ENCODE measurements at regions not wholly inside any gene's neighbourhood (a gene's known extent, or its start where the extent isn't known, plus 50 kb on each side); places are given as distances from the start of the nearest gene placed in this dataset.

- no peaks in the 10 kb centered on the region for H3K27me3 Mint-ChIP-seq
- no peaks in the 10 kb centered on the region for H3K36me3 Mint-ChIP-seq
- H3K4me1 Mint-ChIP-seq = no peaks in the 10 kb centered on the region
- no peak overlapping the region for H3K4me3 Mint-ChIP-seq
- H3K27ac Mint-ChIP-seq = no peak overlapping the region
- H3K9me3 Mint-ChIP-seq = no peaks in the 10 kb centered on the region
Observed at GRCh38 chrX:34223574-34223973, 91.5 kb upstream of the FAM47A start.

DNA sequence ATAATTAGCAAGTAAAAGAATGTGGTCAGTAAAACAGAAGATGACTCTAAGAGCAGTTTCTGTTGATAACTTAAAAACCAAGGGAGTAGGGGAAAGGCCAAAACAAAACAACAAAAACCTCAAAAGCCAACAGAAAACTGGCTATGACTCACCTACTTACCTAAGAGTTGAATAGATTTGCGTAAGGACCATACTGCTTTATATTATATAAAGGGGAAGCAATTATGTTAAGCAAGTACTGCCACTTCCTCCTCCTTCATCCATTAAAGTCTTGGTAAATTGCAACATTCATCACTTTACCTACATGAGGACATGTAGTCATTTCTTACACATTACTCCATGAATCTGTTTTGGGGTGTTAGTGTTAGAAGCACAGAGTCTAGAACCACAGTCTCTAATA, 85.9 kb upstream of the FAM47A start:
- Mint-ChIP-seq H3K4me3 (no peak overlapping the region), H3K9me3 (no peaks in the 10 kb centered on the region), H3K36me3 (no peaks in the 10 kb centered on the region), H3K27me3 (no peaks in the 10 kb centered on the region), H3K4me1 (no peaks in the 10 kb centered on the region), H3K27ac (no peak overlapping the region)

DNA sequence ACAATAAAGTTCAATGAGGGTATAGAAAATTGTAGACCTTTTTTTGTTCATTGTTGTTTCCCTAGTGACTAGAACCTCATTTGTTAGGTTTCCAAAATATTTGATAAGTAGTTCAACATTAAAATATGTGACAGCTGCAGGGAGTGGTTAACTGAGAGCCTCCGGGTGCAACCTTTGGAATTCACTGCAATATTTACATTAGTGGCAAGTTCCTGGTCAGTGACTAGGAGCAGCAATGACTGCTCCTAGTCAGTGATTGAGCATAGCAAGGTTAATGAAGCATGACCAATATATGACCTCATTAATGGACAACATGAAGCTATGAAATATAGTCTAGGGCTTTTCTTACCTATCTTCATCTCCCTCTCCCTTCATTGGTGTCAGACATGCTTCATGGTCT, 65.8 kb upstream of the FAM47A start:
- no peak overlapping the region for H3K27ac Mint-ChIP-seq
- H3K27me3 Mint-ChIP-seq = no peaks in the 10 kb centered on the region
- no peak overlapping the region for H3K4me3 Mint-ChIP-seq
- no peaks in the 10 kb centered on the region for H3K9me3 Mint-ChIP-seq
- no peaks in the 10 kb centered on the region for H3K36me3 Mint-ChIP-seq
- H3K4me1 Mint-ChIP-seq = no peaks in the 10 kb centered on the region
